GM23338 (cell line): ENCODE measurements at regions not wholly inside any gene's neighbourhood (a gene's known extent, or its start where the extent isn't known, plus 50 kb on each side); places are given as distances from the start of the nearest gene placed in this dataset.

Source experiments
- ATAC-seq: fragments of 200-7000 bp; cut with Tn5 transposase; 3 replicates; pipeline ENCODE4 v1.9.1; 2020
- DNase-seq: peaks from one replicate; pipeline ENCODE4 v3.0.0-alpha.2; 2015; ENCODE audit warnings: low spot score
- H2AFZ ChIP-seq: fragments of 200-600 bp; sonication (generic); 2 replicates; pipeline ENCODE4 v1.8.0; 2016; ENCODE audit warnings: antibody characterized with exemption, mild to moderate bottlenecking, moderate library complexity
- H3F3A ChIP-seq: fragments of 200-600 bp; sonication (generic); replicated peaks from 2 replicates; pipeline ENCODE4 v1.8.0; 2017; ENCODE audit warnings: antibody characterized with exemption, mixed run types, low read depth
- H3K27ac ChIP-seq: fragments of 200-600 bp; sonication (generic); 2 replicates; pipeline ENCODE4 v1.6.1; 2016; ENCODE audit warnings: low read depth
- H3K27me3 ChIP-seq: fragments of 200-600 bp; sonication (generic); 2 replicates; pipeline ENCODE4 v1.8.0; 2016; ENCODE audit warnings: mild to moderate bottlenecking, mixed run types, moderate library complexity; ENCODE audit not compliant: insufficient read depth
- H3K36me3 ChIP-seq: fragments of 200-600 bp; sonication (generic); 2 replicates; pipeline ENCODE4 v1.8.0; 2016; ENCODE audit warnings: mild to moderate bottlenecking; ENCODE audit not compliant: insufficient read depth
- H3K4me1 ChIP-seq: fragments of 200-600 bp; sonication (generic); 2 replicates; pipeline ENCODE4 v1.8.0; 2016; ENCODE audit warnings: mild to moderate bottlenecking, moderate library complexity; ENCODE audit not compliant: insufficient read depth
- H3K4me2 ChIP-seq: fragments of 200-600 bp; sonication (generic); 2 replicates; pipeline ENCODE4 v1.7.1; 2017; ENCODE audit warnings: mixed run types
- H3K4me3 ChIP-seq: fragments of 200-600 bp; sonication (generic); 2 replicates; pipeline ENCODE4 v1.6.1; 2016; ENCODE audit warnings: mixed run types
- H3K79me2 ChIP-seq: fragments of 200-600 bp; sonication (generic); replicated peaks from 2 replicates; pipeline ENCODE4 v1.8.0; 2017; ENCODE audit warnings: mild to moderate bottlenecking; ENCODE audit not compliant: insufficient read depth
- H3K9me2 ChIP-seq: fragments of 200-600 bp; sonication (generic); 2 replicates; pipeline ENCODE4 v1.8.0; 2017; ENCODE audit not compliant: insufficient read depth
- H4K20me1 ChIP-seq: fragments of 200-600 bp; sonication (generic); replicated peaks from 2 replicates; pipeline ENCODE4 v1.8.0; 2017; ENCODE audit warnings: mild to moderate bottlenecking; ENCODE audit not compliant: insufficient read depth
- H3K27ac Mint-ChIP-seq: 2 replicates; pipeline ENCODE4 v1.8.0; 2020; ENCODE audit warnings: inconsistent platforms, mild to moderate bottlenecking, moderate library complexity, mixed read lengths
- H3K27me3 Mint-ChIP-seq: 3 replicates; pipeline ENCODE4 v1.8.0; 2022; ENCODE audit warnings: low read depth, mild to moderate bottlenecking, moderate library complexity, mixed read lengths, inconsistent platforms; ENCODE audit not compliant: insufficient read depth, poor library complexity
- H3K36me3 Mint-ChIP-seq: 3 replicates; pipeline ENCODE4 v1.8.0; 2021; ENCODE audit warnings: low read depth, mild to moderate bottlenecking, inconsistent platforms, moderate library complexity, mixed read lengths
- H3K4me1 Mint-ChIP-seq: 3 replicates; pipeline ENCODE4 v1.8.0; 2020; ENCODE audit warnings: mild to moderate bottlenecking, inconsistent platforms, mixed read lengths
- H3K4me3 Mint-ChIP-seq: 3 replicates; pipeline ENCODE4 v1.8.0; 2021; ENCODE audit warnings: moderate library complexity, mild to moderate bottlenecking, inconsistent platforms, mixed read lengths
- H3K9me3 Mint-ChIP-seq: 3 replicates; pipeline ENCODE4 v1.8.0; 2020; ENCODE audit warnings: moderate library complexity, mild to moderate bottlenecking, inconsistent platforms, mixed read lengths
- CREB1 ChIP-seq: fragments of 250-450 bp; sonication (Bioruptor Pico); IDR thresholded peaks from 2 replicates; pipeline ENCODE4 v1.5.0; 2020; ENCODE audit warnings: low read depth, mild to moderate bottlenecking, moderate library complexity
- EZH2 ChIP-seq: fragments of 200-600 bp; sonication (generic); IDR thresholded peaks from one replicate; pipeline ENCODE4 v1.8.0; 2017; ENCODE audit warnings: antibody characterized with exemption, mild to moderate bottlenecking, low read depth; ENCODE audit not compliant: unreplicated experiment
- JUNB ChIP-seq: IDR thresholded peaks from one replicate; pipeline ENCODE4 v1.6.1; 2016; ENCODE audit warnings: antibody characterized with exemption; ENCODE audit not compliant: unreplicated experiment
- NANOG ChIP-seq: IDR thresholded peaks from 2 replicates; pipeline ENCODE4 v1.6.1; 2016; ENCODE audit warnings: antibody characterized with exemption, borderline replicate concordance
- ZNF114 ChIP-seq: fragments of 250-450 bp; sonication (Bioruptor Pico); IDR thresholded peaks from 2 replicates; pipeline ENCODE4 v1.5.0; 2020; ENCODE audit warnings: mild to moderate bottlenecking, moderate library complexity
- ZNF331 ChIP-seq: fragments of 250-450 bp; sonication (Bioruptor Pico); IDR thresholded peaks from 2 replicates; pipeline ENCODE4 v1.5.0; 2020; ENCODE audit warnings: low read depth, mild to moderate bottlenecking, moderate library complexity
- TF ChIP-seq, protein P1 (sequence below): IDR thresholded peaks from 2 replicates; pipeline ENCODE4 v1.6.1; 2016; ENCODE audit warnings: antibody characterized with exemption
- TF ChIP-seq, protein P2 (sequence below), 2 experiments: fragments of 200-600 bp in 1 of 2; sonication (generic) in 1 of 2; conservative IDR thresholded peaks; 2 replicates each; pipeline versions ENCODE4 v1.5.1 to v1.6.1; 2016 to 2017; ENCODE audit warnings: antibody characterized with exemption in 2 of 2, low read depth in 2 of 2, mild to moderate bottlenecking in 2 of 2, moderate library complexity in 1 of 2
- TF ChIP-seq, protein P3 (sequence below): fragments of 250-450 bp; sonication (Bioruptor Pico); IDR thresholded peaks from 2 replicates; pipeline ENCODE4 v1.5.0; 2020; ENCODE audit warnings: mild to moderate bottlenecking, moderate library complexity
- TF ChIP-seq, protein P4 (sequence below): IDR thresholded peaks from one replicate; pipeline ENCODE4 v1.6.1; 2018; ENCODE audit warnings: antibody characterized with exemption; ENCODE audit not compliant: unreplicated experiment

DNA sequence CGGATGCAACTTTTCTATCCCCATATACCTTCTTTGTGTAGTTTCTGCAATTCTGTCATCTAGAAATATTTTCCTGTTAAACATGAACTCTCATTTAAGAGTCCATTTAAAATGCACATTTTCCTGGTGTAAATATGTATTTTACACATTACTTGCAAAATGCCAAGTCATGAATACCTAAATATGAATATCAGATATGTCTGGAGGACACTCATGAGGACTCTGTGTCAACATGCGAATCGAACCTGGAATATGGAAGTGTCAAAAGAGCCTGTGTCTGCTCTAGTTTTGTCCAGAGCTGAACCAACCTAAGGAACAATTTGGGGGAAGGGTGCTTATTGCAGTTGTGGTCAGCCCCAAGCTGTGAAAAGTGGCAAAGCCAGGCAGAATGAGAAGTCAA lies 163.7 kb upstream of the CELF2 start:
- TF ChIP-seq JUNB, result no peak
- Histone ChIP-seq H3K36me3 (no peaks in the 10 kb centered on the region), H3K4me2 (no peak overlapping the region), H3K79me2 (no peaks in the 10 kb centered on the region), H2AFZ (no peak overlapping the region), H4K20me1 (no peaks in the 10 kb centered on the region), H3K9me2 (no peaks in the 10 kb centered on the region; the same call in 1 of the 2 replicates), H3K27ac (no peak overlapping the region), H3K4me1 (no peaks in the 10 kb centered on the region), H3F3A (no peaks in the 10 kb centered on the region), H3K27me3 (no peaks in the 10 kb centered on the region), H3K4me3 (no peak overlapping the region)
- Mint-ChIP-seq H3K4me1 (no peaks in the 10 kb centered on the region), H3K36me3 (no peaks in the 10 kb centered on the region), H3K27ac (no peak overlapping the region), H3K4me3 (no peak overlapping the region), H3K9me3 (no peaks in the 10 kb centered on the region), H3K27me3 (no peaks in the 10 kb centered on the region)
- ATAC-seq (no peak), DNase-seq (no peak)

DNA sequence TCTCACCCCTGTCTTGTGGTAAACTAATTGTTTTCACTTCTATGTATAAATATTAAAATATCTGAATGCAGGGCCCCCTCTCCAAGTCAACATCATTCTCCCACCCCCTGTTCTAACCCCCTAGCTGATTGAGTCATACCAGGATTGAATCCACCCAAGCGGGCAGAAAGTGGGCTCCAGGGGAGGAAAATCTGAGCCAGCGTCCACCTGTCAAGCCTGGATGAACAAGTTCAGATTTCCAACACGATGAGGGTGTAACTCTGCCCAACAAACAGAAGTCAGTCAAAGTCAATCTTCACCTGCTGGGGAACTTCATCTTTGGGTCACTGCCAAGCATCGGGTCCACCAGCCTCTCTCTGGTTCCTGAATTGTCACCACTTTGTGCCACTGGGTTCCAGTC lies 162.9 kb upstream of the CELF2 start:
- Histone ChIP-seq H3K36me3 (no peaks in the 10 kb centered on the region), H4K20me1 (no peaks in the 10 kb centered on the region), H3K27me3 (no peaks in the 10 kb centered on the region), H3K4me2 (no peak overlapping the region), H3K9me2 (no peaks in the 10 kb centered on the region; the same call in 1 of the 2 replicates), H3K27ac (no peak overlapping the region), H3K79me2 (no peaks in the 10 kb centered on the region), H3K4me1 (no peaks in the 10 kb centered on the region), H2AFZ (no peak overlapping the region), H3F3A (no peaks in the 10 kb centered on the region), H3K4me3 (no peak overlapping the region)
- Mint-ChIP-seq H3K4me3 (no peak overlapping the region), H3K27ac (no peak overlapping the region), H3K36me3 (no peaks in the 10 kb centered on the region), H3K27me3 (no peaks in the 10 kb centered on the region), H3K4me1 (no peaks in the 10 kb centered on the region), H3K9me3 (no peaks in the 10 kb centered on the region)
- ATAC-seq (no peak), DNase-seq (no peak)
- TF ChIP-seq, protein P1, sequence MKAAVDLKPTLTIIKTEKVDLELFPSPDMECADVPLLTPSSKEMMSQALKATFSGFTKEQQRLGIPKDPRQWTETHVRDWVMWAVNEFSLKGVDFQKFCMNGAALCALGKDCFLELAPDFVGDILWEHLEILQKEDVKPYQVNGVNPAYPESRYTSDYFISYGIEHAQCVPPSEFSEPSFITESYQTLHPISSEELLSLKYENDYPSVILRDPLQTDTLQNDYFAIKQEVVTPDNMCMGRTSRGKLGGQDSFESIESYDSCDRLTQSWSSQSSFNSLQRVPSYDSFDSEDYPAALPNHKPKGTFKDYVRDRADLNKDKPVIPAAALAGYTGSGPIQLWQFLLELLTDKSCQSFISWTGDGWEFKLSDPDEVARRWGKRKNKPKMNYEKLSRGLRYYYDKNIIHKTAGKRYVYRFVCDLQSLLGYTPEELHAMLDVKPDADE, result no peak
- TF ChIP-seq ZNF114 (CRISPR knock-in tag), result no peak
- no peak for TF ChIP-seq ZNF331 (CRISPR knock-in tag)
- TF ChIP-seq, protein P2, sequence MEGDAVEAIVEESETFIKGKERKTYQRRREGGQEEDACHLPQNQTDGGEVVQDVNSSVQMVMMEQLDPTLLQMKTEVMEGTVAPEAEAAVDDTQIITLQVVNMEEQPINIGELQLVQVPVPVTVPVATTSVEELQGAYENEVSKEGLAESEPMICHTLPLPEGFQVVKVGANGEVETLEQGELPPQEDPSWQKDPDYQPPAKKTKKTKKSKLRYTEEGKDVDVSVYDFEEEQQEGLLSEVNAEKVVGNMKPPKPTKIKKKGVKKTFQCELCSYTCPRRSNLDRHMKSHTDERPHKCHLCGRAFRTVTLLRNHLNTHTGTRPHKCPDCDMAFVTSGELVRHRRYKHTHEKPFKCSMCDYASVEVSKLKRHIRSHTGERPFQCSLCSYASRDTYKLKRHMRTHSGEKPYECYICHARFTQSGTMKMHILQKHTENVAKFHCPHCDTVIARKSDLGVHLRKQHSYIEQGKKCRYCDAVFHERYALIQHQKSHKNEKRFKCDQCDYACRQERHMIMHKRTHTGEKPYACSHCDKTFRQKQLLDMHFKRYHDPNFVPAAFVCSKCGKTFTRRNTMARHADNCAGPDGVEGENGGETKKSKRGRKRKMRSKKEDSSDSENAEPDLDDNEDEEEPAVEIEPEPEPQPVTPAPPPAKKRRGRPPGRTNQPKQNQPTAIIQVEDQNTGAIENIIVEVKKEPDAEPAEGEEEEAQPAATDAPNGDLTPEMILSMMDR (conservative IDR thresholded peaks at IDR 0.05; ENCODE audit: low read depth in 2 of 2), result no peak
- no peak for TF ChIP-seq JUNB
- TF ChIP-seq, protein P3, sequence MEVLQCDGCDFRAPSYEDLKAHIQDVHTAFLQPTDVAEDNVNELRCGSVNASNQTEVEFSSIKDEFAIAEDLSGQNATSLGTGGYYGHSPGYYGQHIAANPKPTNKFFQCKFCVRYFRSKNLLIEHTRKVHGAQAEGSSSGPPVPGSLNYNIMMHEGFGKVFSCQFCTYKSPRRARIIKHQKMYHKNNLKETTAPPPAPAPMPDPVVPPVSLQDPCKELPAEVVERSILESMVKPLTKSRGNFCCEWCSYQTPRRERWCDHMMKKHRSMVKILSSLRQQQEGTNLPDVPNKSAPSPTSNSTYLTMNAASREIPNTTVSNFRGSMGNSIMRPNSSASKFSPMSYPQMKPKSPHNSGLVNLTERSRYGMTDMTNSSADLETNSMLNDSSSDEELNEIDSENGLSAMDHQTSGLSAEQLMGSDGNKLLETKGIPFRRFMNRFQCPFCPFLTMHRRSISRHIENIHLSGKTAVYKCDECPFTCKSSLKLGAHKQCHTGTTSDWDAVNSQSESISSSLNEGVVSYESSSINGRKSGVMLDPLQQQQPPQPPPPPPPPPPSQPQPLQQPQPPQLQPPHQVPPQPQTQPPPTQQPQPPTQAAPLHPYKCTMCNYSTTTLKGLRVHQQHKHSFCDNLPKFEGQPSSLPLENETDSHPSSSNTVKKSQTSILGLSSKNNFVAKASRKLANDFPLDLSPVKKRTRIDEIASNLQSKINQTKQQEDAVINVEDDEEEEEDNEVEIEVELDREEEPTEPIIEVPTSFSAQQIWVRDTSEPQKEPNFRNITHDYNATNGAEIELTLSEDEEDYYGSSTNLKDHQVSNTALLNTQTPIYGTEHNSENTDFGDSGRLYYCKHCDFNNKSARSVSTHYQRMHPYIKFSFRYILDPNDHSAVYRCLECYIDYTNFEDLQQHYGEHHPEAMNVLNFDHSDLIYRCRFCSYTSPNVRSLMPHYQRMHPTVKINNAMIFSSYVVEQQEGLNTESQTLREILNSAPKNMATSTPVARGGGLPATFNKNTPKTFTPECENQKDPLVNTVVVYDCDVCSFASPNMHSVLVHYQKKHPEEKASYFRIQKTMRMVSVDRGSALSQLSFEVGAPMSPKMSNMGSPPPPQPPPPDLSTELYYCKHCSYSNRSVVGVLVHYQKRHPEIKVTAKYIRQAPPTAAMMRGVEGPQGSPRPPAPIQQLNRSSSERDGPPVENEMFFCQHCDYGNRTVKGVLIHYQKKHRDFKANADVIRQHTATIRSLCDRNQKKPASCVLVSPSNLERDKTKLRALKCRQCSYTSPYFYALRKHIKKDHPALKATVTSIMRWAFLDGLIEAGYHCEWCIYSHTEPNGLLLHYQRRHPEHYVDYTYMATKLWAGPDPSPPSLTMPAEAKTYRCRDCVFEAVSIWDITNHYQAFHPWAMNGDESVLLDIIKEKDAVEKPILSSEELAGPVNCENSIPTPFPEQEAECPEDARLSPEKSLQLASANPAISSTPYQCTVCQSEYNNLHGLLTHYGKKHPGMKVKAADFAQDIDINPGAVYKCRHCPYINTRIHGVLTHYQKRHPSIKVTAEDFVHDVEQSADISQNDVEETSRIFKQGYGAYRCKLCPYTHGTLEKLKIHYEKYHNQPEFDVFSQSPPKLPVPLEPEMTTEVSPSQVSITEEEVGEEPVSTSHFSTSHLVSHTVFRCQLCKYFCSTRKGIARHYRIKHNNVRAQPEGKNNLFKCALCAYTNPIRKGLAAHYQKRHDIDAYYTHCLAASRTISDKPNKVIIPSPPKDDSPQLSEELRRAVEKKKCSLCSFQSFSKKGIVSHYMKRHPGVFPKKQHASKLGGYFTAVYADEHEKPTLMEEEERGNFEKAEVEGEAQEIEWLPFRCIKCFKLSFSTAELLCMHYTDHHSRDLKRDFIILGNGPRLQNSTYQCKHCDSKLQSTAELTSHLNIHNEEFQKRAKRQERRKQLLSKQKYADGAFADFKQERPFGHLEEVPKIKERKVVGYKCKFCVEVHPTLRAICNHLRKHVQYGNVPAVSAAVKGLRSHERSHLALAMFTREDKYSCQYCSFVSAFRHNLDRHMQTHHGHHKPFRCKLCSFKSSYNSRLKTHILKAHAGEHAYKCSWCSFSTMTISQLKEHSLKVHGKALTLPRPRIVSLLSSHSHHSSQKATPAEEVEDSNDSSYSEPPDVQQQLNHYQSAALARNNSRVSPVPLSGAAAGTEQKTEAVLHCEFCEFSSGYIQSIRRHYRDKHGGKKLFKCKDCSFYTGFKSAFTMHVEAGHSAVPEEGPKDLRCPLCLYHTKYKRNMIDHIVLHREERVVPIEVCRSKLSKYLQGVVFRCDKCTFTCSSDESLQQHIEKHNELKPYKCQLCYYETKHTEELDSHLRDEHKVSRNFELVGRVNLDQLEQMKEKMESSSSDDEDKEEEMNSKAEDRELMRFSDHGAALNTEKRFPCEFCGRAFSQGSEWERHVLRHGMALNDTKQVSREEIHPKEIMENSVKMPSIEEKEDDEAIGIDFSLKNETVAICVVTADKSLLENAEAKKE (CRISPR knock-in tag), result no peak
- TF ChIP-seq NANOG, result no peak
- TF ChIP-seq, protein P4, sequence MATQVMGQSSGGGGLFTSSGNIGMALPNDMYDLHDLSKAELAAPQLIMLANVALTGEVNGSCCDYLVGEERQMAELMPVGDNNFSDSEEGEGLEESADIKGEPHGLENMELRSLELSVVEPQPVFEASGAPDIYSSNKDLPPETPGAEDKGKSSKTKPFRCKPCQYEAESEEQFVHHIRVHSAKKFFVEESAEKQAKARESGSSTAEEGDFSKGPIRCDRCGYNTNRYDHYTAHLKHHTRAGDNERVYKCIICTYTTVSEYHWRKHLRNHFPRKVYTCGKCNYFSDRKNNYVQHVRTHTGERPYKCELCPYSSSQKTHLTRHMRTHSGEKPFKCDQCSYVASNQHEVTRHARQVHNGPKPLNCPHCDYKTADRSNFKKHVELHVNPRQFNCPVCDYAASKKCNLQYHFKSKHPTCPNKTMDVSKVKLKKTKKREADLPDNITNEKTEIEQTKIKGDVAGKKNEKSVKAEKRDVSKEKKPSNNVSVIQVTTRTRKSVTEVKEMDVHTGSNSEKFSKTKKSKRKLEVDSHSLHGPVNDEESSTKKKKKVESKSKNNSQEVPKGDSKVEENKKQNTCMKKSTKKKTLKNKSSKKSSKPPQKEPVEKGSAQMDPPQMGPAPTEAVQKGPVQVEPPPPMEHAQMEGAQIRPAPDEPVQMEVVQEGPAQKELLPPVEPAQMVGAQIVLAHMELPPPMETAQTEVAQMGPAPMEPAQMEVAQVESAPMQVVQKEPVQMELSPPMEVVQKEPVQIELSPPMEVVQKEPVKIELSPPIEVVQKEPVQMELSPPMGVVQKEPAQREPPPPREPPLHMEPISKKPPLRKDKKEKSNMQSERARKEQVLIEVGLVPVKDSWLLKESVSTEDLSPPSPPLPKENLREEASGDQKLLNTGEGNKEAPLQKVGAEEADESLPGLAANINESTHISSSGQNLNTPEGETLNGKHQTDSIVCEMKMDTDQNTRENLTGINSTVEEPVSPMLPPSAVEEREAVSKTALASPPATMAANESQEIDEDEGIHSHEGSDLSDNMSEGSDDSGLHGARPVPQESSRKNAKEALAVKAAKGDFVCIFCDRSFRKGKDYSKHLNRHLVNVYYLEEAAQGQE, result no peak
- TF ChIP-seq EZH2, result no peak
- no peak for TF ChIP-seq CREB1 (CRISPR knock-in tag)
